ENCODE measurements at regions not wholly inside any gene's neighbourhood (a gene's known extent, or its start where the extent isn't known, plus 50 kb on each side); places are given as distances from the start of the nearest gene placed in this dataset.

- no peak for TF ChIP-seq CTCF (conservative IDR thresholded peaks at IDR 0.05)
- no peak for TF ChIP-seq EZH2 (IDR thresholded peaks at IDR 0.05; ENCODE audit: low read depth)
Measured at GRCh38 chr4:71841336-71841735, 57.5 kb upstream of the GC start.
